ENCODE measurements at regions not wholly inside any gene's neighbourhood (a gene's known extent, or its start where the extent isn't known, plus 50 kb on each side); places are given as distances from the start of the nearest gene placed in this dataset.

DNA sequence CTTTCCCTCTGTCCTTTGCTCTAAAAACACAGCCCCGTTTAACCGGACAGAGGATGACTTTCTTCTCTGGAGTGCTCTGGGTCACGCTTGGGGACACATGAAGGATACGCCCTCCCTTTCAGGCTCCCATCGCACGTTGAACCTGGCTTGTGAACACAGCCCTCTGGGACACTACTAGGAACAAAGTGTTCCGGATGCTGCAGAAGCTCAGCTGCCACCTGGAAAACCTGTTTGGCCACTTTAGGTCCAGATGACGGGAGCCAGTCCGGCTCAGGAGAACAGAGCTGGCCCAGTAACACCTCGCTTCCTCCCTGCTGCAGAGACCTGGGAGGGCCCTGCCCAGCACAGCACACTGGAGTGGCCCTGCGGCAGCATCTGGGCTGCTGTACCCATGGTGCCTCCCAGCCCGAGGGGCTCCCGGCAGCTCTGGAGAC lies 60.1 kb downstream of the GADD45G start (continued):
- TF ChIP-seq NANOG (IDR thresholded peaks at IDR 0.05; ENCODE audit: insufficient read depth, low read depth, low read length, poor library complexity, severe bottlenecking) = no peak
- no peak for TF ChIP-seq TBP (IDR thresholded peaks at IDR 0.05; ENCODE audit: low read depth, low read length)
- TF ChIP-seq HDAC2 (IDR thresholded peaks at IDR 0.05; ENCODE audit: borderline replicate concordance in 1 of 2, low read depth in 2 of 2, low read length in 2 of 2) = no peak

All from H1 (cell line).